H1 (cell line): ENCODE measurements at regions not wholly inside any gene's neighbourhood (a gene's known extent, or its start where the extent isn't known, plus 50 kb on each side); places are given as distances from the start of the nearest gene placed in this dataset.

Source experiments
- CTCF ChIA-PET: fragments of 300-600 bp; sonication (Branson Sonifier 250); formaldehyde crosslinking; loops from one replicate; lab custom pipeline; 2021; ENCODE audit not compliant: partially characterized antibody; lab: Charles Lee
- POLR2A ChIA-PET: fragments of 300-600 bp; sonication (Branson Sonifier 250); formaldehyde crosslinking; loops from one replicate; lab custom pipeline; 2021; ENCODE audit warnings: inconsistent platforms; ENCODE audit not compliant: partially characterized antibody; lab: Charles Lee
- DNase-seq, 2 experiments: peaks; one replicate each; pipeline versions ENCODE4 v3.0.0 to v3.0.0-alpha.2; 2010 to 2022; ENCODE audit warnings: low spot score in 2 of 2, low read depth in 1 of 2, mixed read lengths in 1 of 2
- FAIRE-seq: peaks from 2 replicates; lab custom pipeline; 2011; peaks lifted over from hg19 to GRCh38; lab: Jason Lieb, UNC
- H2AFZ ChIP-seq: 2 replicates; pipeline ENCODE4 v1.8.1; 2012; ENCODE audit warnings: low read length, inconsistent platforms
- H2AK5ac ChIP-seq: 2 replicates; pipeline ENCODE4 v1.6.1; 2013; ENCODE audit warnings: low read depth, low read length
- H2BK120ac ChIP-seq: replicated peaks from 2 replicates; pipeline ENCODE3; 2013; ENCODE audit warnings: low read depth, low read length, inconsistent platforms
- H2BK12ac ChIP-seq: 2 replicates; pipeline ENCODE4 v1.6.1; 2013; ENCODE audit warnings: low read depth, low read length
- H2BK15ac ChIP-seq: 2 replicates; pipeline ENCODE4 v1.6.1; 2013; ENCODE audit warnings: low read length
- H2BK20ac ChIP-seq: 2 replicates; pipeline ENCODE4 v1.6.1; 2013; ENCODE audit warnings: low read length
- H2BK5ac ChIP-seq: 2 replicates; pipeline ENCODE4 v1.6.1; 2013; ENCODE audit warnings: low read depth, low read length
- H3K14ac ChIP-seq: 2 replicates; pipeline ENCODE4 v1.6.1; 2013; ENCODE audit warnings: inconsistent platforms; ENCODE audit not compliant: insufficient read length
- H3K18ac ChIP-seq: 2 replicates; pipeline ENCODE4 v1.6.1; 2013; ENCODE audit warnings: low read length; ENCODE audit errors: extremely low read depth
- H3K23ac ChIP-seq: 2 replicates; pipeline ENCODE4 v1.6.1; 2013; ENCODE audit warnings: inconsistent platforms; ENCODE audit not compliant: insufficient read length
- H3K23me2 ChIP-seq: 2 replicates; pipeline ENCODE4 v1.6.1; 2013; ENCODE audit warnings: low read depth, low read length
- H3K27ac ChIP-seq: 2 replicates; pipeline ENCODE4 v1.6.1; 2011; ENCODE audit warnings: low read depth, low read length, inconsistent platforms
- H3K27me3 ChIP-seq, 4 experiments: replicated peaks in 1 of 4; 1 replicate in 1 of 4; 2 replicates in 3 of 4; pipeline versions ENCODE4 v1.6.1 to v1.8.1; 2011 to 2013; ENCODE audit warnings: low read length in 3 of 4, mild to moderate bottlenecking in 3 of 4, inconsistent platforms in 2 of 4, mixed read lengths in 2 of 4, moderate library complexity in 1 of 4; ENCODE audit not compliant: control insufficient read depth in 3 of 4, insufficient read depth in 3 of 4; ENCODE audit errors: extremely low read depth in 1 of 4
- H3K36me3 ChIP-seq, 4 experiments: 2 replicates each; pipeline versions ENCODE4 v1.6.1 to v1.8.1; 2011 to 2013; ENCODE audit warnings: mild to moderate bottlenecking in 4 of 4, low read length in 3 of 4, moderate library complexity in 2 of 4, control low read depth in 1 of 4, inconsistent platforms in 1 of 4; ENCODE audit not compliant: insufficient read depth in 4 of 4, control insufficient read depth in 2 of 4
- H3K4ac ChIP-seq: replicated peaks from 2 replicates; pipeline ENCODE3; 2013; ENCODE audit warnings: low read length, low read depth, mixed read lengths, inconsistent platforms; ENCODE audit not compliant: insufficient read length
- H3K4me1 ChIP-seq, 4 experiments: replicated peaks in 1 of 4; 1 replicate in 1 of 4; 2 replicates in 3 of 4; pipeline versions ENCODE4 v1.6.1 to v1.8.1; 2011 to 2013; ENCODE audit warnings: low read length in 3 of 4, inconsistent platforms in 2 of 4, mixed read lengths in 1 of 4; ENCODE audit not compliant: insufficient read depth in 4 of 4, control insufficient read depth in 3 of 4
- H3K4me2 ChIP-seq, 2 experiments: 2 replicates each; pipeline versions ENCODE4 v1.6.1 to v1.8.1; 2011 to 2013; ENCODE audit warnings: low read depth in 2 of 2, low read length in 2 of 2, control low read depth in 1 of 2, inconsistent platforms in 1 of 2, mild to moderate bottlenecking in 1 of 2; ENCODE audit not compliant: insufficient read depth in 1 of 2
- H3K4me3 ChIP-seq, 4 experiments: fragments of 200-600, 300-600 bp in 1 of 4; sonication (generic), shearing (Covaris generic), sonication (Bioruptor Twin) in 1 of 4; 2 replicates each; pipeline versions ENCODE4 v1.5.1 to v1.8.1; 2011 to 2016; ENCODE audit warnings: low read length in 4 of 4, low read depth in 3 of 4, control low read depth in 2 of 4, inconsistent platforms in 2 of 4, mild to moderate bottlenecking in 2 of 4, mixed read lengths in 1 of 4, moderate library complexity in 1 of 4; ENCODE audit not compliant: insufficient read depth in 2 of 4; ENCODE audit errors: extremely low read depth in 1 of 4
- H3K56ac ChIP-seq: replicated peaks from 2 replicates; pipeline ENCODE3; 2013; ENCODE audit warnings: low read depth, mild to moderate bottlenecking, mixed read lengths, low read length, inconsistent platforms; ENCODE audit not compliant: insufficient read length
- H3K79me1 ChIP-seq: 2 replicates; pipeline ENCODE4 v1.6.1; 2013; ENCODE audit warnings: low read depth, low read length, control low read depth
- H3K79me2 ChIP-seq, 2 experiments: 2 replicates each; pipeline versions ENCODE4 v1.6.1 to v1.8.1; 2012 to 2013; ENCODE audit warnings: low read length in 2 of 2, mild to moderate bottlenecking in 2 of 2, inconsistent platforms in 1 of 2; ENCODE audit not compliant: insufficient read depth in 2 of 2, control insufficient read depth in 1 of 2
- H3K9ac ChIP-seq, 4 experiments: replicated peaks in 1 of 4; 1 replicate in 1 of 4; 2 replicates in 3 of 4; pipeline versions ENCODE4 v1.6.1 to v1.8.1; 2011 to 2013; ENCODE audit warnings: low read depth in 3 of 4, low read length in 3 of 4, control low read depth in 2 of 4, mild to moderate bottlenecking in 2 of 4, moderate library complexity in 2 of 4, inconsistent platforms in 1 of 4; ENCODE audit errors: extremely low read depth in 1 of 4
- H3K9me3 ChIP-seq, 2 experiments: 2 replicates each; pipeline versions ENCODE4 v1.6.1 to v1.8.1; 2012 to 2013; ENCODE audit warnings: mild to moderate bottlenecking in 2 of 2, moderate library complexity in 2 of 2, control low read depth in 1 of 2, inconsistent platforms in 1 of 2, low read depth in 1 of 2, low read length in 1 of 2, mixed read lengths in 1 of 2; ENCODE audit not compliant: insufficient read depth in 2 of 2
- H4K20me1 ChIP-seq, 2 experiments: replicated peaks in 1 of 2; 2 replicates each; pipeline versions ENCODE3 to v1.8.1; 2011 to 2013; ENCODE audit warnings: inconsistent platforms in 2 of 2, low read length in 2 of 2, mild to moderate bottlenecking in 1 of 2; ENCODE audit not compliant: insufficient read depth in 2 of 2, control insufficient read depth in 1 of 2
- H4K5ac ChIP-seq: 2 replicates; pipeline ENCODE4 v1.6.1; 2013; ENCODE audit warnings: low read length, low read depth, mixed read lengths, inconsistent platforms; ENCODE audit not compliant: insufficient read length
- H4K8ac ChIP-seq: 2 replicates; pipeline ENCODE4 v1.8.0; 2013; ENCODE audit warnings: mild to moderate bottlenecking, moderate library complexity, low read length, inconsistent platforms; ENCODE audit not compliant: insufficient read depth; ENCODE audit errors: extremely low read depth
- H4K91ac ChIP-seq: replicated peaks from 2 replicates; pipeline ENCODE3; 2013; ENCODE audit warnings: low read length, mixed read lengths, inconsistent platforms; ENCODE audit not compliant: insufficient read length
- HDAC6 ChIP-seq: IDR thresholded peaks from one replicate; pipeline ENCODE4 v1.7.1; 2012; ENCODE audit warnings: low read depth, mild to moderate bottlenecking, inconsistent platforms, low read length, moderate library complexity
- TEAD4 ChIP-seq: IDR thresholded peaks from 2 replicates; pipeline ENCODE4 v1.6.1; 2012; ENCODE audit warnings: low read depth, low read length, inconsistent platforms, mixed read lengths
- YY1 ChIP-seq: IDR thresholded peaks from 2 replicates; pipeline ENCODE4 v1.6.1; 2011; ENCODE audit warnings: low read depth, mild to moderate bottlenecking, low read length
- WGBS, 2 experiments: shearing (Covaris generic) in 1 of 2; methylation state at CpG; one replicate each; pipeline versions ENCODE4 v1.1.6 to v1.1.7; 2013 to 2015; ENCODE audit warnings: low lambda C conversion rate in 2 of 2, mixed read lengths in 2 of 2, inconsistent platforms in 1 of 2, low coverage in 1 of 2, missing lambda C conversion rate in 1 of 2; ENCODE audit not compliant: insufficient replicate concordance in 2 of 2, insufficient coverage in 1 of 2, insufficient read length in 1 of 2; ENCODE audit errors: extremely low coverage in 1 of 2, missing lambda C conversion rate in 1 of 2; 5-methylcytosine and 5-hydroxymethylcytosine counted together
- TF ChIP-seq, protein P1 (sequence below): IDR thresholded peaks from 2 replicates; pipeline ENCODE4 v1.6.1; 2011; ENCODE audit warnings: low read depth, mild to moderate bottlenecking, low read length; ENCODE audit not compliant: insufficient read depth

- H2BK120ac ChIP-seq, result no peak overlapping the region
- ChIA-PET CTCF (no interaction called here), POLR2A (no interaction called here)
- no peak overlapping the region for H4K8ac ChIP-seq
- no peak overlapping the region for H3K4ac ChIP-seq
- FAIRE-seq (no peak), DNase-seq (no peak)
- no peak overlapping the region for H3K56ac ChIP-seq
- no peaks in the 10 kb centered on the region for H3K23me2 ChIP-seq
- H2AFZ ChIP-seq, result no peak overlapping the region
- no peaks in the 10 kb centered on the region for H3K4me1 ChIP-seq
- no peak overlapping the region for H3K4me3 ChIP-seq
- H3K36me3 ChIP-seq, result no peaks in the 10 kb centered on the region
- WGBS, 2 experiments, result 96% methylated on average over 1 of the region's 1 CpG; no CpG with 5 or more reads in 1 of the 2 experiments
- H2BK5ac ChIP-seq, result no peak overlapping the region
- no peak overlapping the region for H2BK15ac ChIP-seq
- no peak overlapping the region for H4K91ac ChIP-seq
- H3K27ac ChIP-seq, result no peak overlapping the region
- no peaks in the 10 kb centered on the region for H3K9me3 ChIP-seq
- H3K79me2 ChIP-seq, result no peaks in the 10 kb centered on the region
- H4K5ac ChIP-seq, result no peak overlapping the region
- no peak overlapping the region for H2BK20ac ChIP-seq
- H3K4me2 ChIP-seq, result no peak overlapping the region
- H2BK12ac ChIP-seq, result no peak overlapping the region
- no peaks in the 10 kb centered on the region for H3K79me1 ChIP-seq
- no peak overlapping the region for H3K23ac ChIP-seq
- H4K20me1 ChIP-seq, result no peaks in the 10 kb centered on the region
- H3K27me3 ChIP-seq, result no peaks in the 10 kb centered on the region
- H3K14ac ChIP-seq, result no peak overlapping the region
- H3K9ac ChIP-seq, result no peak overlapping the region
- H3K18ac ChIP-seq, result no peak overlapping the region
- no peak overlapping the region for H2AK5ac ChIP-seq
- TF ChIP-seq HDAC6, result no peak
- no peak for TF ChIP-seq YY1
- TF ChIP-seq, protein P1, sequence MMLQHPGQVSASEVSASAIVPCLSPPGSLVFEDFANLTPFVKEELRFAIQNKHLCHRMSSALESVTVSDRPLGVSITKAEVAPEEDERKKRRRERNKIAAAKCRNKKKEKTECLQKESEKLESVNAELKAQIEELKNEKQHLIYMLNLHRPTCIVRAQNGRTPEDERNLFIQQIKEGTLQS, result no peak
- TF ChIP-seq TEAD4, result no peak
These were observed 854.0 kb downstream of the LRFN5 start for GRCh38 chr14:42460673-42461072.
